ENCODE measurements at regions not wholly inside any gene's neighbourhood (a gene's known extent, or its start where the extent isn't known, plus 50 kb on each side); places are given as distances from the start of the nearest gene placed in this dataset.

DNA sequence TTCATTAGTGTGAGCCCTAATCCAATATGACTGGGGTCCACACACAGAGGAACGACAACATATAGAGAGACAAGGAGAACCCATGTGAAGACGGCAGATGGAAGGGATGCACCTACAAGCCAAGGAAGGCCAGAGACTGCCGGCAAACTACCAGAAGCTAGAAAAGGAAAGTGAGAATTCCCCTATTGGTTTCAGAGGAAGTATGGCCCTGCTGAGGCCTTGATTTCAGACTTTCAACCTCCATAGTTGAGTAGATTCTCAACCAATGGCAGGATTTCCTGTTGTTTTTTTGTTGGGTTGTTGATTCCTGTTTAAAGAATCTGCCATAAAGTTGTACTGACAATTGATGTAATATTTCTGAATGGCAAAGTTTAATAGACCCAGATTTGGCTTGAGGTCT, 241.5 kb downstream of the SATB2 start:
- no peaks in the 10 kb centered on the region for H3K9me3 ChIP-seq
- intact Hi-C loops (cut with DNase I): no loop called here
- no peaks in the 10 kb centered on the region for H3K27me3 ChIP-seq
- TF ChIP-seq, protein P1, sequence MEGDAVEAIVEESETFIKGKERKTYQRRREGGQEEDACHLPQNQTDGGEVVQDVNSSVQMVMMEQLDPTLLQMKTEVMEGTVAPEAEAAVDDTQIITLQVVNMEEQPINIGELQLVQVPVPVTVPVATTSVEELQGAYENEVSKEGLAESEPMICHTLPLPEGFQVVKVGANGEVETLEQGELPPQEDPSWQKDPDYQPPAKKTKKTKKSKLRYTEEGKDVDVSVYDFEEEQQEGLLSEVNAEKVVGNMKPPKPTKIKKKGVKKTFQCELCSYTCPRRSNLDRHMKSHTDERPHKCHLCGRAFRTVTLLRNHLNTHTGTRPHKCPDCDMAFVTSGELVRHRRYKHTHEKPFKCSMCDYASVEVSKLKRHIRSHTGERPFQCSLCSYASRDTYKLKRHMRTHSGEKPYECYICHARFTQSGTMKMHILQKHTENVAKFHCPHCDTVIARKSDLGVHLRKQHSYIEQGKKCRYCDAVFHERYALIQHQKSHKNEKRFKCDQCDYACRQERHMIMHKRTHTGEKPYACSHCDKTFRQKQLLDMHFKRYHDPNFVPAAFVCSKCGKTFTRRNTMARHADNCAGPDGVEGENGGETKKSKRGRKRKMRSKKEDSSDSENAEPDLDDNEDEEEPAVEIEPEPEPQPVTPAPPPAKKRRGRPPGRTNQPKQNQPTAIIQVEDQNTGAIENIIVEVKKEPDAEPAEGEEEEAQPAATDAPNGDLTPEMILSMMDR (IDR thresholded peaks at IDR 0.05): no peak
- TF ChIP-seq POLR2A (IDR thresholded peaks at IDR 0.05): no peak
- H3K27ac ChIP-seq: no peak overlapping the region
- WGBS, 2 donors: 89 to 93% methylated on average over 3 of the region's 3 CpGs
- no peak overlapping the region for H3K4me3 ChIP-seq (replicated peaks in 1 of 3)
- no peak for DNase-seq
- H3K4me1 ChIP-seq: no peaks in the 10 kb centered on the region
- H3K36me3 ChIP-seq: no peaks in the 10 kb centered on the region

DNA sequence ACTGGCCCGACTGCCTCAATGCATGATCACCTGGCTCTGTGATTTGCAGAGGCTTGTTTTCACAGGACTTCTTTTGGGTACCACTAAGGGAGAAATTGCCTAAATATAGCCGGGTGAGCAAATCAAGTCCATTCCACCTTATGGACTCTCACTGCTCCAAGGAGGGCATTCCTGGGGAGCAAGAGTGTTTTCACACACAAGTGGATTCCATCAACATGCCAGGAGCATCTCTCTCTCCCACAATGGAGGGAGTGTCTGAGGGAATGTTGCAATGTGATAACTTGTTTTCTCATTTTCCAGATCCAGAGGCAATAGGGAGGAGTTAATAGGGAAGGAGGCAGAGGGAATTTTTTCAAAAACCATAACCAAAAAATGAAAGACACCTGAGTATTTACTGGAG, 250.7 kb downstream of the SATB2 start:
- no peak for TF ChIP-seq POLR2A (IDR thresholded peaks at IDR 0.05)
- TF ChIP-seq, protein P1 (IDR thresholded peaks at IDR 0.05): no peak
- Histone ChIP-seq H3K36me3 (no peaks in the 10 kb centered on the region), H3K4me3 (replicated peaks in 1 of 3) (no peak overlapping the region), H3K9me3 (no peaks in the 10 kb centered on the region), H3K4me1 (no peaks in the 10 kb centered on the region), H3K27ac (no peak overlapping the region), H3K27me3 (no peaks in the 10 kb centered on the region)
- intact Hi-C loops (cut with DNase I): no loop called here
- DNase-seq: no peak
- WGBS, 2 donors: 25 to 31% methylated on average over 2 of the region's 2 CpGs

DNA sequence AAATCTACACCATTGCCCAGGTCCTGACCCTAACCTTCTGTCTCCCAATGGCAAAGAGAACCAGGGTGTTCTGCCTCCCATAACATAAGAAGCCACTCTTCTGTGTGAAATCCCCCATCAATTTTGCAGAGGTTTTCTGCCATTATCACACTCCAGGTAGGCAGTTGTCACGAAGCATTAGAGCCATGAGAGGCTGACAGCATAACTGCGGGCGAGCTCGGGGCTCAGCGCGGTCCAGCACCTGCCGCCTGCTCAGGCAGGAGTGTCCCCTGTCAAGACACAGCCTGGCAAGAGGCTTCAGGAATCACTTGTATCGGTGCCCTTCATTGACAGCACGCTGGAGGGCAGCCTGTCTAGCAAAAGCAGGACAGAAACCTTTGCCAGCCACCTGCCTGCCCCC, 251.2 kb downstream of the SATB2 start:
- 61% methylated on average over 9 of the region's 9 CpGs; no CpG with 5 or more reads in 1 of the 2 donors for WGBS, 2 donors
- Histone ChIP-seq H3K4me3 (replicated peaks in 1 of 3) (no peak overlapping the region), H3K9me3 (no peaks in the 10 kb centered on the region), H3K4me1 (no peaks in the 10 kb centered on the region), H3K27me3 (no peaks in the 10 kb centered on the region), H3K27ac (no peak overlapping the region), H3K36me3 (no peaks in the 10 kb centered on the region)
- no peak for TF ChIP-seq POLR2A (IDR thresholded peaks at IDR 0.05)
- TF ChIP-seq, protein P1 (IDR thresholded peaks at IDR 0.05): no peak
- intact Hi-C loops (cut with DNase I): no loop called here
- DNase-seq: no peak

DNA sequence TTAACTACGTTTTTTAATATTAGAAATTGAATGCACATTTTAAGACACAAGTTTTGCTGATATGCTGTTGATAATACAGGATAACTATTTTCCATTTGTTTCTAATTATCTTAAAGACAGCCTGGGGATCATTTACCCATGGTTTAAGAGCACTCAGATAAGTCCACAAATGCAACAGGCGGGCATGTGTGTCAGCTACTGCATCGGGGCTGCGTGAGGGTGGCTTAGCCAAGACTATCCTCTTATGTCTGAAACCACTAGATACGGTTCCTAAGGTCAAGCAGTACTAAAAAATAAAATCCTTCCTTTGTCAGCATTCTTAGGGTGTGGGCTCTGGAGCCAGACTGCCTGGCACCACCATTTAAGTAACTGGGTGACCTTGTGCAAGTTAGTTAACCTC, 254.8 kb downstream of the SATB2 start:
- intact Hi-C loops (cut with DNase I): no loop called here
- Histone ChIP-seq H3K27me3 (no peaks in the 10 kb centered on the region), H3K4me3 (replicated peaks in 1 of 3) (no peak overlapping the region), H3K27ac (no peak overlapping the region), H3K36me3 (no peaks in the 10 kb centered on the region), H3K4me1 (no peaks in the 10 kb centered on the region), H3K9me3 (no peaks in the 10 kb centered on the region)
- 41 to 50% methylated on average over 5 of the region's 5 CpGs for WGBS, 2 donors
- no peak for DNase-seq
- TF ChIP-seq, protein P1 (IDR thresholded peaks at IDR 0.05): no peak
- TF ChIP-seq POLR2A (IDR thresholded peaks at IDR 0.05): no peak

DNA sequence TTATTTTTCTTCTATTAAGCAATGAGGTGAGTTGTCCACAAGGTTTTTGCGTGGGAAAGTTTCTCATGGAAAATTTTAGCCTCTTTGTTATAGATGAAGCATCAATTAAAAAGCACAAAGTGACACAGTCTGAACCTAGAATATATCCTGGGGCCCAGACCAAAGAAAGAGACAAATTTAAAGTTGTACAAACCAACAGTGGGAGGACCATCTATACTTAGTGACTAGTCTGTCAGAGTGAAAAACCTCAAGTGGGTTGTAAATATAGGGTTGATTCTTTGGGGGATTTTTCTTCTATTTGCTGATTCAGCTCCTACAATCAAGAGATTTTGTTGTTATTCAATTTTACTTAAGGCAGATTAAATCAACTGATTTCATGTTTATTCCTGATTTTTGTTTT, 256.2 kb downstream of the SATB2 start:
- Histone ChIP-seq H3K4me3 (replicated peaks in 1 of 3) (no peak overlapping the region), H3K4me1 (no peaks in the 10 kb centered on the region), H3K36me3 (no peaks in the 10 kb centered on the region), H3K9me3 (no peaks in the 10 kb centered on the region), H3K27me3 (no peaks in the 10 kb centered on the region), H3K27ac (no peak overlapping the region)
- DNase-seq: no peak
- intact Hi-C loops (cut with DNase I): no loop called here
- WGBS, 2 donors: 88 to 94% methylated on average over 1 of the region's 1 CpG
- no peak for TF ChIP-seq POLR2A (IDR thresholded peaks at IDR 0.05)
- TF ChIP-seq, protein P1 (IDR thresholded peaks at IDR 0.05): no peak

Data from thyroid gland (tissue), 4 donors.